NCI-H460 (cell line): ENCODE measurements at regions not wholly inside any gene's neighbourhood (a gene's known extent, or its start where the extent isn't known, plus 50 kb on each side); places are given as distances from the start of the nearest gene placed in this dataset.

Experiments used
- DNase-seq: peaks from one replicate; pipeline ENCODE4 v3.0.0-alpha.2; 2016; ENCODE audit warnings: low read depth; ENCODE audit errors: extremely low read depth

DNA sequence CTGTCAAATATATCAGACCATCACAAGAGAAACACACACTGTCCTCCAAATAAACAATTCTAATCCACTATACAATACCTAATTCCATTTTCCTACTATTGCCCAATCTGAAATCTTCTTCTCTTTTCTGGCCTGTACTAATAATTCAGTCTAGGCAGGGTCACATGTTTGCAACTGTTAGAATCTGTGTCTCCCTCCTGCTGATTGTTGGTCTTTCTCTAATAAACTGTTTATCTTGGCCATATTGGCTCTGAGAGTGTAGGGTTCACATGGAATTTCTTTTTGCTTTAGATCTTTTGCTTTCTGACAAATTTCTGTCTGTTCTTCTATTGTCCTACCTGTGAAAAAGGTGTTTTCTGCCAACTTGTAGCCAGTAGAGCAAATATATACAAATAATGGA, 319.9 kb upstream of the ADAMTS5 start:
- no peak for DNase-seq

DNA sequence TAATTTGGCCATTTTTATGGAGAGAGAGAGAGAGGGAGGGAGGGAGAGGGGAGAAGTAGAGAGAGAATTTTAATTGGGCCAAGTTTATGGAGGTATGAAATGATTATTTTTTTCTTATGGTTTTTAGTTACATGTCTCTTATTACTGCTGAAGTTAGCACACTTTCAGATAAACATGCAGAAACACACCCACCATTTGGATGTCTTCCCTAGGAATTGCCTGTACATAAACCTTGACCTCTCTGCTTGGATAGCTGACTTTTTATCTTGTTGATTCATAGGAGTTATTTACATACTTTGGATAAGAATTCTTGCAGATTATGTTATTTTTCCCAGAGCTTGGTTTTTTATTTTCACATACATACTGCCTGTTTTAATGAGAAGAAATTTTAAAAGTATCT, 310.2 kb upstream of the ADAMTS5 start:
- DNase-seq, result no peak

DNA sequence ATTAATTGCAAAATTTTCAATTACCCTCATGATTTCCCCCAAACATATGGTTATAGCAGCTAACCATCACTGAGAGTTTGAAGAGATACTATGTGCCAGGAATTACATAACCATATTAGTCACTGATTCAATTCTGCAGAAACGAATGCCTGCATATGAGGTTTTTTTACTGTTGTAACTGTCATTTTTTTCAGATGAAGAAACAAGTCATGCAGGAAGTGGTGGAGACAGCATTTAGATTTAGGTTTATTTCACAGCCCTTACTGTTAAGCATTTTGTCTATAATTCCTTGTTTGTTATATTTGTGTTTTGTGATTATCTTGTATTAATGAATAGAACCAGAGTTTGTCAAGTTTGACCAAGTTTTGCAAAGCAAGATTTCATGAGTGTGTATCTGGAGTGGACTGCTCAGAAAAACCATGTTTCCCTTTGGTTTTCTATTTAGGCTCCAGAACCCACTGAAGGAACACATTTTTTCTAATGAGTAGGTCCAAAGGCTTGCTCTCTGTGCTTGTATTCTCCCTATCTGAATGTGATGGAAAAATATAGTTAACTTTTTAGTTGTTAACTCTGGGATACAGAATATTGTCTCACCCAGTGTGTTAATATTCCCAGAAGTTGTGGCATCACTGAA, 308.5 kb upstream of the ADAMTS5 start:
- DNase-seq, result no peak

- no peak for DNase-seq
Measured at GRCh38 chr21:27269644-27270043, 302.8 kb upstream of the ADAMTS5 start.

- no peak for DNase-seq
Measured at GRCh38 chr21:27268290-27268689, 301.4 kb upstream of the ADAMTS5 start.

DNA sequence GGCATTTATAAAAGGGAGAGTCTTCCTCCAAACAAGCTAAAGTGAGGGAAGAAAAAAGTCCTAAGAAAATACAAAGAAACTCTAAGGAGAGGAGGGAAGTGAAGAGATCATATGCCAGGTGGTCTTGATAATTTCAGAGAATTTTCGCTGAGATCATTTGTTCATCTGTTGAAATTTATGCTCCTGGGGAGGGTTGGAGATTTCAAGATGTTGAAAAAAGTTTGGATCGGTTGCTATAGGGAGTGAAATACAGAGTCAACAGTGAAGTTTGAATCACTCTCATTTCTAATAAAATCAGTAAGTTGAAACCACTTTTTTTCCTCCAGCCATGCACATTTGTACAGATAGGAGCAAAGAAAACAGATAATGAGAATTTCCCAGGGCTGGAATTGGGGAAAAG, 299.1 kb upstream of the ADAMTS5 start:
- no peak for DNase-seq

DNA sequence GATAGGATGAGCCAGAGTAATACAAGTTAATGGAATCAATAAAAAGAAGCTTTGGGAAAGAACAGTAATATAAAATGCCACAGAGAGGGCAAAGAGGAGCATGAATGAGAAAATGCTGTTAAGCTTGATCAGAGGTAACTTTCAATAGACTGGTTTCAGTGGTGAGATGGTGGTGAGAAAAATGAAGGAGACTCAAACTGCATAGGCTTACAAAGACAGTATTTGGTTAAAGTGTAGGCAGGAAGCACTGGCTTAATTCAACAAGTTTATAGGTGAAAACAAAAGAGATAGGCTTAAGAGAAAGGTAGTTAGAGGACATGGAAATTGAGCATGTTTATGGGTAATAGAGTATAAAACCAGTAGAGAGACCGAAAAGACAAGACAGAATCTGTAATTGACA, 298.6 kb upstream of the ADAMTS5 start:
- DNase-seq, result no peak

DNA sequence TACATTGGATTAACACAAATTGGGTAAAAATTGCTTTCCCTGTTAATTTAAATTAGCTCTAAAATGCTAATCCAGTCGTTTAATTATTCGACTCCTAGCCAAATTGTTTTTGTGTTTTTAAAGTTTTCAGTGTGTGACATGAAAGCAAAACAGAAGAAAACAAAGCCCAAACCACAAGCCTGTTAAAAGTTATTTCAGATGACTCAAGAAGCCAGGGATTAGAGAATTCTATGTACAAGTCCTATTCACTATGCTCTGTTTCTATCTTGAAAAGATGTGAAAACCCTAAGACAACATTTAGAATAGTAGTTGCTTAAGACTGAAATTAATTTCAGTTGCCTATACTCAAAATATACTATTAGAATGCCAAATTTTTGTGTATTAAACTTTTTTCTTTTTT, 294.8 kb upstream of the ADAMTS5 start:
- no peak for DNase-seq

DNA sequence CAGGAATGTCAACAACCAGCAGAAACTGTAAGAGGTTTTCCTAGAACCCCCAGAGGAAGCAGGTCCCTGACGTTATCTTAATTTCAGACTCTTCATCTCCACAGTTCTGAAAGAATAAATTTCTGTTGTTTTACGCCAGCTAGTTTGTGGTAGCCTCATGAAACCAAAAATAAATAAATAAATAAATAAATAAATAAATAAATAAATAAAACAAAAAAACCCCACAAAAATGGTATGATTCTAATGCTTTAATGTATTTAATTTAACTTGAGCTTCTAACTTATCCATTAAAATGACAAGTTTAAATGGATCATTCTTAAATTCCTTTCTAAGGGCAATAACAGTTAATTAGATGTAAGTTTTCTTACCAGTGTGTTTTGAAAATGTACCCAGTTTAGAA, 293.8 kb upstream of the ADAMTS5 start:
- DNase-seq, result no peak

DNA sequence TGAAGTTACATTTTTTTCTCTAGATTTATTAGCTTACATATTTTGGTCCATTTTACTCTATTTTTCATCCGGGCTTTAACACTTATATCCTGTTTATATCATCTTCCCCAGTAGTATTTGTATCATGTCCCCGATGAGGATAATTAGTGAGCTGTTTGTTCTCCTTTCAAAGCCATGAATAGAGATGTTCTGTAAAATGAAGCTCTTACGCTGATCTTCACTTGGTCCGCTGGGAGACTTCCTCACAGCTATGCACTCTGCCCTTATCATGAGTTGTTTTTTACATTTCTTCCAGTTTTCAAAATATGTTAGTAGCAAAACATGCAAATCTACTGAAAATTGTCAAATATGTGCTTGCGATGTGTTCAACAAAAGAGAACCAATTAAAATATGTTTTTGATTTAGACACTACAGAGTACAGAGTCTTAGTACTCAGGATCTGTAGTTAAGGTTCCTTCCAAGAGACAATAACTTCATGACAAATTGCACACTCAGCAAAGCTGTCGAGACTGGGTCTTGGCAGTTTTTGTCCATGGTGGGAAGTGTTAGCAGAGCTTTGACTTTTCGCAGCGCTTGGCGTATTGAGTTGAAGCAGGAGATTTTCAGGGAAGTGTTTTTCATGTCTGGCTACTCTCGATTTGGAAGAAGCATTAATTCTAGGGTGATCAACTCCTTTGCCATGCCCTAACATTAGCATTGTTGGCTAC, 292.0 kb upstream of the ADAMTS5 start:
- DNase-seq, result no peak

- no peak for DNase-seq
Measured at GRCh38 chr21:27257908-27258556, 291.1 kb upstream of the ADAMTS5 start.

DNA sequence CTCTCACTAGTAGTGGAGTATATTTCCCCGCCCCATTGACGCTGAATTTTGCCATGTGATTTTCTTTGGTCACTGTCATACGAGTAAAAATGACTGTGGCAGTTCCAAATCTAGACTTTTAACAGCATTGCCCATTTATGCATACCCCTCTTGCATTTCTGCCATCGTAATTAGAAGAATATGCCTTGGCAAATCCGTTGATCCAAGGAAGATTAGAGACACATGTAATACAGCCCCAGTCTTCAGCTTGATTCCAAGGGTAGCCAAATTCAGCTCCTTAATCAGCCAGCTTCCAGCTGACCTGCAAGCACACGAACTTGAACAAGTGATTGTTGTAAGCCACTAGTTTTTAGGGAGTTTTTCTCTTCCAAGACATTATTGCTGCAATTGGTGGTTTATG, 290.3 kb upstream of the ADAMTS5 start:
- no peak for DNase-seq

DNA sequence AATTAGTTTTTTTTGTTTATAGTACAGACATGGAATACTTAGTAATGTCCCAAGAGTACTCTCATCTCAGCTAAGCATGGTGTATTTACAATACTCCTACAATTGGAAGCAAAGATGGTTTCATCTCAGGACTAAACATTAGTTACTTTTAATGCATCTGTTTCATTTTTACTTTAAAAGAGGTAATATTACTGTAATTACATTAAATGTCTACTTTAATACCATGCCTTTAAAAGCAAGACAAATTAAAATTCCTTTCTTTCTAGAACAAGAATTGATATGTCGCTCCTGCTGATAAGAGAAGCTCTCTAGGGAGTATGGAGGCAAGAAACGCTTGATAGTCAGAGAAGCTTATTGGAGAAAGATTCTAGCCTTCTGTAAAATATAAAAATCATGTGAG, 284.9 kb upstream of the ADAMTS5 start:
- no peak for DNase-seq

DNA sequence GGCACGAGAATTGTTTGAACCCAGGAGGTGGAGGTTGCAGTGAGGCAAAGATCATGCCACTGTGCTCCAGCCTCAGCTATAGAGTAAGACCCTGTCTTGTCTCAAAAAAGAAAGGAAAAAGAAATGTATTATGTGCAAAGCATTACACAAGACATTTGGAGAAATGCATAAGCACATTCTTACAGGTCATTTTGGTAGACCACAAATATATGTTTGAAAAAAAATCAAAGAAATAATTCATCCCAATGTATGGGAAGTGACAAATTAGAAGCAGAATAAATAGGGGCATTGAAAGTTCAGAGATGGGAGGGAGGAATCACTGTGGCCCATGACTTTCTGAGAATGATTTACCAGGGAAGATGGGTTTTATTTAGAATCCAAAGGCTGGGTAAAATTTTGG, 283.5 kb upstream of the ADAMTS5 start:
- no peak for DNase-seq

- no peak for DNase-seq
Measured at GRCh38 chr21:27248814-27249213, 281.9 kb upstream of the ADAMTS5 start.

GRCh38 chr21:27246741-27247140, 279.9 kb upstream of the ADAMTS5 start:
- DNase-seq, result no peak

DNA sequence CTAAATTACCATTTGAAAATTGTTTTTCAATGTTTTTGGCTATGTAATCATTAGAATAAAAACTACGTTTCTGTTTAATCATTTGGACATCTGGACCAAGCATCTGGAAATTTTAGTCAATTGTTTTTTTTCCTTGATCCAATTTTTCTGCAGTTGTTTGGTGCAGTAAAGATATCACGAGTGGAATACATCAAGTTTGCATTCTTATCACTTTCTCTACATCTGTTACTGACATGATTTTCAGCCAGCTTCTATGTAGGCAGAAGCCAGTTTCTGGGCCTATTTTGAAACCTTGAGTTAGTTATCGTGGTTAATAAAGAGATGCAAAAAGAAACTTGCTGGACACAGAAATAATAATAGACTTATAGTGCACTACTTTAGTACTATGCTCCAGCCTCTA, 277.9 kb upstream of the ADAMTS5 start:
- no peak for DNase-seq

DNA sequence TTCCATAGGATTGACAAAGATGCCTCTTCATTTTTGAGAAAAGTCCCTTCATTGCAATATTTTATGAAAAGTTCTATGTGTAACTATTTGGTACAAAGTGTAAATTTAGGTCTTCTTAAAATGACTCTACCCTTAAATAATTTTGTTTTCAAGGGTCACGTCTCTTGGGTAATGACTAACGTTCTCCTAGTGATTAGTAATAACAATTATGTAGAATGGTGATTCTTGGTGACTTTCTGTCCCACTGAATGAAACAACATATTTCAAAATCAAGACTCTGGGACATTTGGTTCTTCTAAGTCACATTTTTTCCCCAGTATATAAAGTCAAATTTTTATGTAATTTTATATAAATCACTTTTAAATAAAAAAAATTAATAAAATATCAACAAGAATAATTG, 277.5 kb upstream of the ADAMTS5 start:
- no peak for DNase-seq

- no peak for DNase-seq
Measured at GRCh38 chr21:27240839-27241238, 274.0 kb upstream of the ADAMTS5 start.

DNA sequence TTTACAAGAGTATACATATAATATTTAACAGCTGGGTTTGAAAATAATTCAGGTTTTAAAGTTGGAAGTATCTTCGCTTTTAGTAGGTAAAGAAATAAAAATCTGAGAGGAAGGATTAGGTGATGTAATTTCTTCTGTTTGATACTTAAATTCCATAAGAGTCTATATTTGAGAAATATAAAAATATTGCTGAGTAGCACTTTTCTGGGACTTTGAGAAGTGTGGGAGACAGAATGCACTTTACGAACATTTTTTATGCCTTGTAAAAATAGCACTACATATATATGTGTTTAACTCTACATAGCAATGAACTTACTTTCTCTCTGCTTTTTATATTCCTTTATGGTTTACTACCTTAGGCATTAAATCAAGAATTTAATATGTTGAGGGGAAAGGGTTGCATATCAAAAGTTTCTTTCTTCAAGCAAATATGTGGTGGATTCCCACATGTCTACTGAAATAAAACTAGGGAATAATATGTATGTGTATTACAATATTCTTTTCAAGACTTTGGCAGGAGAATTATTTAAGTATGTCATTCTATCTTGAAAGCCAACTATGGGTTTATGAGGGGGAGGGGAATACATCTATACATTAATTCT, 266.7 kb upstream of the ADAMTS5 start:
- DNase-seq, result no peak

- DNase-seq, result no peak
Measured at GRCh38 chr21:27225940-27226339, 259.1 kb upstream of the ADAMTS5 start.

GRCh38 chr21:27225151-27225550, 258.3 kb upstream of the ADAMTS5 start:
- no peak for DNase-seq
